K562 (cell line): ENCODE measurements at regions not wholly inside any gene's neighbourhood (a gene's known extent, or its start where the extent isn't known, plus 50 kb on each side); places are given as distances from the start of the nearest gene placed in this dataset.

Source experiments
- ATAC-seq: fragments of 200-7000 bp; cut with Tn5 transposase; 3 replicates; pipeline ENCODE4 v1.9.1; 2020; ENCODE audit warnings: moderate library complexity
- BruUV-seq: library from RNA; stranded (reverse); fragments of 400-500 nt; replicated peaks from 2 replicates; lab custom pipeline; 2021; lab: Mats Ljungman, UMichigan
- CTCF ChIA-PET: fragments of 300-600 bp; formaldehyde crosslinking; extraction: SDS; loops from one replicate; lab custom pipeline; 2021; ENCODE audit warnings: low intra/inter-chr PET ratio; lab: Yijun Ruan, JAX
- POLR2A ChIA-PET: fragments of 300-600, 350-650 bp; sonication (Branson Sonifier 250); formaldehyde crosslinking; extraction: SDS; loops from one replicate; lab custom pipeline; 2021; ENCODE audit warnings: antibody characterized with exemption, inconsistent platforms; lab: Yijun Ruan, JAX
- DNase-seq, 4 experiments: peaks; one replicate each; pipeline versions ENCODE4 v3.0.0 to v3.0.0-alpha.2; 2011 to 2018; ENCODE audit warnings: low spot score in 3 of 4, mixed read lengths in 3 of 4; ENCODE audit errors: extremely low read depth in 1 of 4
- FAIRE-seq: peaks from 2 replicates; lab custom pipeline; 2011; peaks lifted over from hg19 to GRCh38; lab: Jason Lieb, UNC
- H2AFZ ChIP-seq: 2 replicates; pipeline ENCODE4 v1.6.0; 2011; ENCODE audit warnings: low read depth, low read length, control low read depth, inconsistent platforms
- H3K27ac ChIP-seq: fragments of 200-600 bp; 3 replicates; pipeline ENCODE4 v1.8.0; 2011; ENCODE audit warnings: low read depth, mild to moderate bottlenecking, control low read depth, inconsistent platforms, low read length, moderate library complexity, mixed read lengths; ENCODE audit errors: extremely low read depth
- H3K27me3 ChIP-seq, 2 experiments: fragments of 300-600 bp in 1 of 2; 2 replicates in 1 of 2; 3 replicates in 1 of 2; pipeline versions ENCODE4 v1.6.0 to v1.8.0; 2011; ENCODE audit warnings: inconsistent platforms in 2 of 2, low read length in 2 of 2, mild to moderate bottlenecking in 1 of 2, mixed read lengths in 1 of 2, moderate library complexity in 1 of 2; ENCODE audit not compliant: control insufficient read depth in 2 of 2, insufficient read depth in 2 of 2
- H3K36me3 ChIP-seq: fragments of 300-600 bp; 3 replicates; pipeline ENCODE4 v1.8.0; 2011; ENCODE audit warnings: mild to moderate bottlenecking, low read length, inconsistent platforms; ENCODE audit not compliant: control insufficient read depth, insufficient read depth
- H3K4me1 ChIP-seq, 2 experiments: fragments of 200-600 bp in 1 of 2; replicated peaks in 1 of 2; 2 replicates in 1 of 2; 3 replicates in 1 of 2; pipeline versions ENCODE4 v1.5.1 to v1.8.0; 2011; ENCODE audit warnings: inconsistent platforms in 2 of 2, low read length in 2 of 2, mild to moderate bottlenecking in 1 of 2, mixed read lengths in 1 of 2, moderate library complexity in 1 of 2; ENCODE audit not compliant: control insufficient read depth in 2 of 2, insufficient read depth in 2 of 2
- H3K4me2 ChIP-seq: 2 replicates; pipeline ENCODE4 v1.6.1; 2011; ENCODE audit warnings: low read length, control low read depth, inconsistent platforms, mixed read lengths; ENCODE audit not compliant: insufficient read depth
- H3K4me3 ChIP-seq: fragments of 200-600 bp; sonication (generic), shearing (Covaris generic); 2 replicates; pipeline ENCODE4 v1.5.1; 2016; ENCODE audit warnings: control low read depth, inconsistent platforms
- H3K79me2 ChIP-seq: fragments of 200-600 bp; 3 replicates; pipeline ENCODE4 v1.8.0; 2011; ENCODE audit warnings: low read length, inconsistent platforms; ENCODE audit not compliant: control insufficient read depth, insufficient read depth
- H3K9ac ChIP-seq, 2 experiments: 2 replicates each; pipeline versions ENCODE4 v1.6.0 to v1.6.1; 2011; ENCODE audit warnings: low read depth in 2 of 2, low read length in 2 of 2, control low read depth in 1 of 2, inconsistent platforms in 1 of 2, mild to moderate bottlenecking in 1 of 2, mixed read lengths in 1 of 2; ENCODE audit not compliant: insufficient read depth in 1 of 2
- H3K9me1 ChIP-seq: one replicate; pipeline ENCODE4 v1.6.0; 2011; ENCODE audit warnings: inconsistent platforms, mild to moderate bottlenecking, low read length, moderate library complexity; ENCODE audit not compliant: control insufficient read depth, insufficient read depth
- H3K9me3 ChIP-seq: replicated peaks from 2 replicates; pipeline ENCODE4 v1.5.1; 2011; ENCODE audit warnings: low read depth, low read length, inconsistent platforms; ENCODE audit not compliant: control insufficient read depth, insufficient read depth
- H4K20me1 ChIP-seq: replicated peaks from 2 replicates; pipeline ENCODE4 v1.6.1; 2011; ENCODE audit warnings: low read length, inconsistent platforms, mixed read lengths; ENCODE audit not compliant: control insufficient read depth, insufficient read depth
- BRD4 ChIP-seq: fragments of 200-600 bp; sonication (generic); IDR thresholded peaks from 2 replicates; pipeline ENCODE4 v1.6.1; 2017; ENCODE audit warnings: inconsistent platforms
- GTF2F1 ChIP-seq: IDR thresholded peaks from 2 replicates; pipeline ENCODE4 v1.6.1; 2011; ENCODE audit warnings: low read depth, low read length, improper control_type of control experiment
- HMG20B ChIP-seq: fragments of 250-450 bp; sonication (Bioruptor Pico); IDR thresholded peaks from 2 replicates; pipeline ENCODE4 v1.5.0; 2021; ENCODE audit warnings: mild to moderate bottlenecking
- NFIX ChIP-seq: fragments of 250-450 bp; sonication (Bioruptor Pico); IDR thresholded peaks from 2 replicates; pipeline ENCODE4 v1.4.0; 2020; ENCODE audit warnings: low read depth, mild to moderate bottlenecking, moderate library complexity
- NFYB ChIP-seq: IDR thresholded peaks from 2 replicates; pipeline ENCODE4 v1.6.1; 2011; ENCODE audit warnings: mild to moderate bottlenecking, moderate library complexity; ENCODE audit not compliant: insufficient read length; ENCODE audit errors: extremely low read depth
- SUPT5H ChIP-seq: fragments of 450-650 bp; IDR thresholded peaks from 2 replicates; pipeline ENCODE4 v1.6.1; 2016
- TEAD2 ChIP-seq: fragments of 450-650 bp; IDR thresholded peaks from 2 replicates; pipeline ENCODE4 v1.6.1; 2016; ENCODE audit warnings: missing genetic modification characterization, control low read depth, missing compliant biosample characterization
- in situ Hi-C: fragments of 300-500 bp; cut with MboI; formaldehyde crosslinking; loops from 4 replicates; pipeline ENCODE4 v1.15.0; 2018; ENCODE audit warnings: inconsistent platforms, mixed read lengths
- intact Hi-C: fragments of 100-400 bp; cut with micrococcal nuclease; formaldehyde crosslinking; loops from 2 replicates; pipeline ENCODE4 v1.14.2; 2022
- TF ChIP-seq, protein P1 (sequence below): fragments of 450-650 bp; IDR thresholded peaks from 2 replicates; pipeline ENCODE4 v1.6.1; 2016; ENCODE audit warnings: low read depth, mild to moderate bottlenecking, moderate library complexity

- no peak for TF ChIP-seq BRD4
- TF ChIP-seq NFYB: no peak
Observed at GRCh38 chrX:116781926-116782325, 319.1 kb upstream of the CT83 start (continued).

DNA sequence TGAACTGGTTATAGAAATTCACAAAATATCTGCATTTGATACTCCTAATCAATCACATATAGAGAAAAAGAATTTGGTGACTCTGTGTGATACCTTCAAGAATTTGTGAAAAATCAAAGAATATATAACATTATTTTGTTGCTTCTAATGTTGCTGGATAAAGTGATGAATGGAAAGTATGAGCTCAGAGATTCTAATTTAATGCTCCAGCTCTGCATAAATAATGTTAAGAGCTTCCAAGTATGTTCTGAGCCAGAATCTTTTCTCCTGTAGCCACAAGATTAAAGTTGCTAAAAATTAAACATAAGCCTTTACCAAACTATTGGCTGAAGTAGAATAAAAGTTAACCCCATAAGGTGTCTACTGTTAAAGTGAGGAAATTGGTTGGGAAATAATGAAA lies 294.7 kb upstream of the CT83 start:
- H3K27ac ChIP-seq: no peak overlapping the region
- H4K20me1 ChIP-seq: no peaks in the 10 kb centered on the region
- no peak overlapping the region for H3K4me2 ChIP-seq
- in situ Hi-C loops (no loop called here), intact Hi-C loops (no loop called here)
- H3K4me3 ChIP-seq: no peak overlapping the region
- no peaks in the 10 kb centered on the region for H3K79me2 ChIP-seq
- no peaks in the 10 kb centered on the region for H3K9me1 ChIP-seq
- no peaks in the 10 kb centered on the region for H3K36me3 ChIP-seq
- no peak for TF ChIP-seq NFIX (CRISPR knock-in tag)
- no peak for TF ChIP-seq HMG20B (CRISPR knock-in tag)
- TF ChIP-seq GTF2F1: no peak
- no peak for TF ChIP-seq TEAD2 (tag)
- TF ChIP-seq, protein P1, sequence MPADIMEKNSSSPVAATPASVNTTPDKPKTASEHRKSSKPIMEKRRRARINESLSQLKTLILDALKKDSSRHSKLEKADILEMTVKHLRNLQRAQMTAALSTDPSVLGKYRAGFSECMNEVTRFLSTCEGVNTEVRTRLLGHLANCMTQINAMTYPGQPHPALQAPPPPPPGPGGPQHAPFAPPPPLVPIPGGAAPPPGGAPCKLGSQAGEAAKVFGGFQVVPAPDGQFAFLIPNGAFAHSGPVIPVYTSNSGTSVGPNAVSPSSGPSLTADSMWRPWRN: no peak
- TF ChIP-seq SUPT5H: no peak
- no peak overlapping the region for H2AFZ ChIP-seq
- ChIA-PET POLR2A (no interaction called here), CTCF (no interaction called here)
- H3K9me3 ChIP-seq: no peaks in the 10 kb centered on the region
- DNase-seq (no peak), ATAC-seq (no peak), FAIRE-seq (no peak)
- no peaks in the 10 kb centered on the region for H3K4me1 ChIP-seq
- no peaks in the 10 kb centered on the region for H3K27me3 ChIP-seq
- H3K9ac ChIP-seq: no peak overlapping the region
- BruUV-seq: no TSS peak
